Cardiac muscle cell (in vitro differentiated cells and primary cell): ENCODE measurements at regions not wholly inside any gene's neighbourhood (a gene's known extent, or its start where the extent isn't known, plus 50 kb on each side); places are given as distances from the start of the nearest gene placed in this dataset.

Source experiments
- DNase-seq, 2 donors: peaks; one replicate each; pipeline versions ENCODE4 v3.0.0 to v3.0.0-alpha.2; 2010 to 2017; ENCODE audit warnings: low read depth in 1 of 2, low spot score in 1 of 2
- H3K27ac ChIP-seq: fragments of 200-600 bp; sonication (generic); 2 replicates; pipeline ENCODE4 v1.5.1; 2016
- H3K27me3 ChIP-seq: fragments of 200-600 bp; sonication (generic); 2 replicates; pipeline ENCODE4 v1.6.0; 2016; ENCODE audit warnings: control low read depth
- H3K36me3 ChIP-seq: fragments of 200-600 bp; sonication (generic); 2 replicates; pipeline ENCODE4 v1.5.1; 2016; ENCODE audit warnings: control low read depth
- H3K4me1 ChIP-seq: fragments of 200-600 bp; sonication (generic); 2 replicates; pipeline ENCODE4 v1.8.1; 2017; ENCODE audit warnings: low read depth, mild to moderate bottlenecking, mixed run types
- H3K4me3 ChIP-seq: fragments of 200-600 bp; sonication (generic); 2 replicates; pipeline ENCODE4 v1.5.1; 2016; ENCODE audit warnings: mild to moderate bottlenecking
- H3K9me3 ChIP-seq: fragments of 200-600 bp; sonication (generic); 2 replicates; pipeline ENCODE4 v1.5.1; 2017; ENCODE audit warnings: low read depth, mild to moderate bottlenecking, control low read depth
- CTCF ChIP-seq: IDR thresholded peaks from 2 replicates; pipeline ENCODE4 v1.5.1; 2012; ENCODE audit warnings: low read depth, mild to moderate bottlenecking, low read length

DNA sequence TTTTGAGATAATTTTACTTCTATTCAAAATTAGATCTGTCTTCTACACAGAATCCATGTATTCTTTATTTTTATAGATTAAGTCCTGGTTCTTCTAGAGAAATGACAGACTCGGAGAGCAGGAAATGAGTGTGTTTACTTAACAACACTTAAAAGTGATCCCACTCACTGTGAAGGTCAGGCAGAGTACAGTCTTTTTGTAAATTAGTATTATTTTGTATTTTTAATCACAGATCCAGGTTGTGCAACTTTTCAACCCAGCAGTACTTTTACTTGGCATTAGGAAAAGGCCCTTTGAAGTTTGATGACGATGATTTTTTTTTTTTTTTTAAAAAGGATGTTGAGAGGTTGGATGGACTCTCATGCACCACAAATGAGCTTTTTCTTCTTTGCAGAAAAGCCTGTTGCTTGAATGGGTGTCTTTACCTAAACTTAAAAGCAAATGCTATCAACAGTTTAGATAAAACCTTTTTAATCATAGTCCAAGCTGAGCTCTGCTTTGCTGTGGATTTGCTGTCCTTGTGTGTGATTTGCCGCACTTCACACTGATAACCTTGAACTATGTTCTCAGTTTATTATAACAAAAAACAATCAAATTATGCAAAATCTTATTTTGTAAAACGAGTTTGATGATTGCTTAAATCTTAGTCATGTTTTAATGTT lies 114.1 kb downstream of the MXRA5 start:
- H3K4me3 ChIP-seq, result no peak overlapping the region
- no peaks in the 10 kb centered on the region for H3K4me1 ChIP-seq
- H3K9me3 ChIP-seq, result no peaks in the 10 kb centered on the region
- no peaks in the 10 kb centered on the region for H3K27me3 ChIP-seq
- no peak overlapping the region for H3K27ac ChIP-seq
- no peak for TF ChIP-seq CTCF
- no peaks in the 10 kb centered on the region for H3K36me3 ChIP-seq
- DNase-seq, result peak in 1 of 2 donors; percentile 15

- peak in 1 of 2 donors; percentile 8 for DNase-seq
- no peaks in the 10 kb centered on the region for H3K27me3 ChIP-seq
- TF ChIP-seq CTCF, result no peak
- no peak overlapping the region for H3K4me3 ChIP-seq
- H3K27ac ChIP-seq, result no peak overlapping the region
- no peaks in the 10 kb centered on the region for H3K9me3 ChIP-seq
- no peaks in the 10 kb centered on the region for H3K4me1 ChIP-seq
- no peaks in the 10 kb centered on the region for H3K36me3 ChIP-seq
These were observed 114.7 kb downstream of the MXRA5 start for GRCh38 chrX:3231766-3232165.

DNA sequence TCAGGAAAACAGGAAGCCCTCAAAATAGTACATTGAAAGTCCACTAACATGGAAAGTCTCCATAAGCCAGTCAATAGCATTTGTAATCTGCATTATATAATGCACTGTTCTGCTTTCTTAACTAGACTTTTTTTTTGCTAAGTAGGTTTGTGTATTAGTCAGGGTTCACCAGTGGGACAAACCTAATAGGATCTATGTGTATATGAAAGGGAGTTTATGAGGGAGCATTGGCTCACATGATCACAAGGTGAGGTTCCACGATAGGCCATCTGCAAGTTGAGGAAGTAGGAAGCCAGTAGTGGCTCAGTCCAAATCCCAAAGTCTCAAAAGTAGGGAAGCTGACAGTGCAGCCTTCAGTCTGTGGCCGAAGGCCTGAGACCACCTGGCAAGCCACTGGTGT lies 116.0 kb downstream of the MXRA5 start:
- Histone ChIP-seq H3K4me1 (no peaks in the 10 kb centered on the region), H3K4me3 (no peak overlapping the region), H3K36me3 (no peaks in the 10 kb centered on the region), H3K9me3 (no peaks in the 10 kb centered on the region), H3K27me3 (no peaks in the 10 kb centered on the region), H3K27ac (no peak overlapping the region)
- DNase-seq, result no peak
- TF ChIP-seq CTCF, result no peak

- Histone ChIP-seq H3K27me3 (no peaks in the 10 kb centered on the region), H3K9me3 (no peaks in the 10 kb centered on the region), H3K27ac (no peak overlapping the region), H3K4me1 (no peaks in the 10 kb centered on the region), H3K36me3 (no peaks in the 10 kb centered on the region), H3K4me3 (no peak overlapping the region)
- TF ChIP-seq CTCF, result no peak
- DNase-seq, result no peak
These were observed 118.9 kb downstream of the MXRA5 start for GRCh38 chrX:3227526-3227925.

DNA sequence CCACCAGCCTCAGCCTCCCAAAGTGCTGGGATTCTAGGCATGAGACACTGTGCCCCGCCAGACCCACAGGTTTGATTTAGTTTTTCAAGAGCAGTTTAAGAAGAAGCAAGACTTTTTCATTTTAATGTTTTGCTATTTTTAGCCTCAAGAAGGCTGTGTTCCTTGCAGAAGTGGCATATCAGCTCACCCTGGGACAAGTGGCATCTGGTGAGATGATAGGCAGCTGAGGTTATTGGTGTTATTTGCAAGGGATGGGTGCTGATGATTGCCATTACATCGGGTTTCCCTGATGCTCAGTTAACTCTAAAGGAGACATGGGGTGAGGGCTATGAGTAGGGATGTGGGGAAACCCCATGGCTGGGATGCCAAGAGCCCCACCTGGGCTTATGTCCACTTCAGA lies 120.4 kb downstream of the MXRA5 start:
- no peak for TF ChIP-seq CTCF
- no peak for DNase-seq
- H3K9me3 ChIP-seq, result no peaks in the 10 kb centered on the region
- H3K4me1 ChIP-seq, result no peaks in the 10 kb centered on the region
- H3K27ac ChIP-seq, result no peak overlapping the region
- H3K27me3 ChIP-seq, result no peaks in the 10 kb centered on the region
- H3K4me3 ChIP-seq, result no peak overlapping the region
- no peaks in the 10 kb centered on the region for H3K36me3 ChIP-seq
